Mammary epithelial cell (primary cell): ENCODE measurements at regions not wholly inside any gene's neighbourhood (a gene's known extent, or its start where the extent isn't known, plus 50 kb on each side); places are given as distances from the start of the nearest gene placed in this dataset.

Experiments used
- EZH2 ChIP-seq: IDR thresholded peaks from 2 replicates; pipeline ENCODE4 v1.6.1; 2012; ENCODE audit warnings: low read length, inconsistent platforms, borderline replicate concordance
- TF ChIP-seq, protein P1 (sequence below), 2 donors: IDR thresholded peaks in 1 of 2; conservative IDR thresholded peaks in 1 of 2; 2 replicates each; pipeline ENCODE4 v1.5.1; 2011 to 2012; ENCODE audit warnings: inconsistent platforms in 2 of 2, low read length in 2 of 2, mild to moderate bottlenecking in 2 of 2, control low read depth in 1 of 2, low read depth in 1 of 2; ENCODE audit not compliant: insufficient read depth in 1 of 2; ENCODE audit errors: extremely low read depth in 1 of 2

DNA sequence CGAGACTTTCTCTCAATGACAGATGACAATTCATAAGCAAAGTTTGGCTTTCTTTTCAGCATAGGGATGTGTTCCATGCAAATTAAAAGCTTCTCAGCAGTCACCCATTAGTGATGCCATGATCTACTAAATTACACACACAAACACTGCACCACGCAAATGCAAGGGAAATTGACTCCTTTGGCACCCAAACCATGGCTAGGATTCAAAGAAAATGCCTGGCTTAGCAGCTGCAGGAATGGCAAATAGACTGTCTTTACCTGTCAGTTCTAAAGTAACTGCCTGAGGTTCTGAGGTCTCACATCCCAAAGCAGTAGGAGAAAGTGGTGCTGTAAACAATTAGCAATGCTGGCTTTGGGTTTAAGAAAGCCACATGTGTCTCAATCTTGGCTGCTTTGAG, 108.6 kb upstream of the ATP10B start:
- TF ChIP-seq, protein P1, sequence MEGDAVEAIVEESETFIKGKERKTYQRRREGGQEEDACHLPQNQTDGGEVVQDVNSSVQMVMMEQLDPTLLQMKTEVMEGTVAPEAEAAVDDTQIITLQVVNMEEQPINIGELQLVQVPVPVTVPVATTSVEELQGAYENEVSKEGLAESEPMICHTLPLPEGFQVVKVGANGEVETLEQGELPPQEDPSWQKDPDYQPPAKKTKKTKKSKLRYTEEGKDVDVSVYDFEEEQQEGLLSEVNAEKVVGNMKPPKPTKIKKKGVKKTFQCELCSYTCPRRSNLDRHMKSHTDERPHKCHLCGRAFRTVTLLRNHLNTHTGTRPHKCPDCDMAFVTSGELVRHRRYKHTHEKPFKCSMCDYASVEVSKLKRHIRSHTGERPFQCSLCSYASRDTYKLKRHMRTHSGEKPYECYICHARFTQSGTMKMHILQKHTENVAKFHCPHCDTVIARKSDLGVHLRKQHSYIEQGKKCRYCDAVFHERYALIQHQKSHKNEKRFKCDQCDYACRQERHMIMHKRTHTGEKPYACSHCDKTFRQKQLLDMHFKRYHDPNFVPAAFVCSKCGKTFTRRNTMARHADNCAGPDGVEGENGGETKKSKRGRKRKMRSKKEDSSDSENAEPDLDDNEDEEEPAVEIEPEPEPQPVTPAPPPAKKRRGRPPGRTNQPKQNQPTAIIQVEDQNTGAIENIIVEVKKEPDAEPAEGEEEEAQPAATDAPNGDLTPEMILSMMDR (conservative IDR thresholded peaks at IDR 0.05 in 1 of 2, IDR thresholded peaks at IDR 0.05 in 1 of 2; ENCODE audit: extremely low read depth in 1 of 2, insufficient read depth in 1 of 2, low read depth in 1 of 2, low read length in 2 of 2): no peak
- no peak for TF ChIP-seq EZH2
